ENCODE measurements at regions not wholly inside any gene's neighbourhood (a gene's known extent, or its start where the extent isn't known, plus 50 kb on each side); places are given as distances from the start of the nearest gene placed in this dataset.

DNA sequence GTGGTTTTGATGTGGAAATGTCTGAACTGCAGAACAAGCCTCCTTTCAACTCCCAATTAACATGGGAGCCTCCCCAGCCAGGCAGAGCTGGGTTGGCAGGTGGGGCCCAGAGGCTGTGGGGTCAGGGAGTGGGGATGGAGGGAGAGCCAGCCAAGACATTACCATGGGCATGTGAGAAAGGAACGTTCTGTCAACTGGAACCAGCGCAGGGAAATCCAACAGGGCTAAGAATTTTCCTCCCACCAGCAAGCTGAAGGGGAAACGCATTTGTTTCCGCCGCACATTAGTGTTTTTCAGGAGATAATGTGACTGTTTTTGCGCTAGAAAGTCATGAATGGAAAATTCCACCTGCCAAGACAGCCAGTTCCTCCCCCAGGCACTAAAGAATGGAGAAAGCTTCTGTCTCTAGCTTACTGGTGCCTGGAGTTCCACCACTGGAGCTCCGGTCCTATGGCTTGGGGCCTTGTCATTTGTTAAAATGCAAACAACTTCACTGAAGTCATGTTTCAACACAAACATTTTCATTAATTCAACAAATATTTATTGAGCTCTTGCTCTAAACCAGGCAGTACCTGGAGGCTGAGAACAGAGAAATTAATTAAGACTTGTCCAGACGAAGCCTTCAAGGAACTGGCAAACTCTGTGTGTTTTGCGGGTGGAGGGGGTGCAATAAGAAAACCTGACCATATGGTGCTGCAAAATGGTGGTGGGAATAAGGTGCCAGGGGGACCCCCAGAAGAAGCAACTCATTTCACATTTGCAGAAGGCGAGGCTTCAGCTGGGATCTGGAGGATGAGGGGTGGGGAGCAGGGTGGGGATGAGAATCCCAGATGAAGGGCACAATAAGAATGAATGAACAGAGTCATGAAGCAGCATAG is 305.1 kb downstream of the MATN1 start:
- no peaks in the 10 kb centered on the region; the same call in 2 of the 3 replicates for H3K9me3 ChIP-seq (replicated peaks; ENCODE audit: control insufficient read depth, insufficient read depth, low read length)
- ATAC-seq: no peak
- DNase-seq (ENCODE audit: low read depth, low spot score): no peak
- no peaks in the 10 kb centered on the region for H3K36me3 ChIP-seq (ENCODE audit: control insufficient read depth in 2 of 2, insufficient read depth in 2 of 2, low read length in 1 of 2)
- no peak overlapping the region for H2AFZ ChIP-seq (ENCODE audit: control insufficient read depth, low read depth, low read length)
- H3K4me1 ChIP-seq (ENCODE audit: control insufficient read depth, insufficient read depth, low read length): no peaks in the 10 kb centered on the region
- H3K27ac ChIP-seq (ENCODE audit: control insufficient read depth, insufficient read depth): no peak overlapping the region
- TF ChIP-seq ZBED1 (IDR thresholded peaks at IDR 0.05; ENCODE audit: borderline replicate concordance) (no peak), TBL1XR1 (IDR thresholded peaks at IDR 0.05; ENCODE audit: low read depth, low read length) (no peak), EED (IDR thresholded peaks at IDR 0.05; ENCODE audit: low read depth) (no peak), RB1 (IDR thresholded peaks at IDR 0.05; ENCODE audit: borderline replicate concordance) (no peak), NRF1 (conservative IDR thresholded peaks at IDR 0.05; ENCODE audit: low read depth, low read length) (no peak), BHLHE40 (IDR thresholded peaks at IDR 0.05; ENCODE audit: borderline replicate concordance in 1 of 2, low read depth in 2 of 2, low read length in 1 of 2) (no peak), ZNF207 (IDR thresholded peaks at IDR 0.05; ENCODE audit: borderline replicate concordance) (no peak), ZNF622 (IDR thresholded peaks at IDR 0.05) (no peak), BACH1 (IDR thresholded peaks at IDR 0.05; ENCODE audit: borderline replicate concordance) (no peak), ELK1 (IDR thresholded peaks at IDR 0.05; ENCODE audit: low read depth, low read length) (no peak), CHD1 (IDR thresholded peaks at IDR 0.05; ENCODE audit: low read depth, low read length) (no peak), RCOR1 (conservative IDR thresholded peaks at IDR 0.05; ENCODE audit: low read depth, low read length) (no peak), HDGF (IDR thresholded peaks at IDR 0.05) (no peak), SUZ12 (IDR thresholded peaks at IDR 0.05; ENCODE audit: unreplicated experiment) (no peak), HSF1 (IDR thresholded peaks at IDR 0.05; ENCODE audit: low read depth, low read length) (no peak), BRCA1 (IDR thresholded peaks at IDR 0.05; ENCODE audit: low read depth, low read length) (no peak), ZNF274 (IDR thresholded peaks at IDR 0.05; ENCODE audit: insufficient read depth, insufficient read length) (no peak)
- TF ChIP-seq, protein P1, sequence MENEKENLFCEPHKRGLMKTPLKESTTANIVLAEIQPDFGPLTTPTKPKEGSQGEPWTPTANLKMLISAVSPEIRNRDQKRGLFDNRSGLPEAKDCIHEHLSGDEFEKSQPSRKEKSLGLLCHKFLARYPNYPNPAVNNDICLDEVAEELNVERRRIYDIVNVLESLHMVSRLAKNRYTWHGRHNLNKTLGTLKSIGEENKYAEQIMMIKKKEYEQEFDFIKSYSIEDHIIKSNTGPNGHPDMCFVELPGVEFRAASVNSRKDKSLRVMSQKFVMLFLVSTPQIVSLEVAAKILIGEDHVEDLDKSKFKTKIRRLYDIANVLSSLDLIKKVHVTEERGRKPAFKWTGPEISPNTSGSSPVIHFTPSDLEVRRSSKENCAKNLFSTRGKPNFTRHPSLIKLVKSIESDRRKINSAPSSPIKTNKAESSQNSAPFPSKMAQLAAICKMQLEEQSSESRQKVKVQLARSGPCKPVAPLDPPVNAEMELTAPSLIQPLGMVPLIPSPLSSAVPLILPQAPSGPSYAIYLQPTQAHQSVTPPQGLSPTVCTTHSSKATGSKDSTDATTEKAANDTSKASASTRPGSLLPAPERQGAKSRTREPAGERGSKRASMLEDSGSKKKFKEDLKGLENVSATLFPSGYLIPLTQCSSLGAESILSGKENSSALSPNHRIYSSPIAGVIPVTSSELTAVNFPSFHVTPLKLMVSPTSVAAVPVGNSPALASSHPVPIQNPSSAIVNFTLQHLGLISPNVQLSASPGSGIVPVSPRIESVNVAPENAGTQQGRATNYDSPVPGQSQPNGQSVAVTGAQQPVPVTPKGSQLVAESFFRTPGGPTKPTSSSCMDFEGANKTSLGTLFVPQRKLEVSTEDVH (IDR thresholded peaks at IDR 0.05; ENCODE audit: low read depth, partially characterized antibody): no peak
- no peak overlapping the region for H3K4me2 ChIP-seq (ENCODE audit: control insufficient read depth, insufficient read depth)
- no peaks in the 10 kb centered on the region for H3K79me2 ChIP-seq (ENCODE audit: control insufficient read depth, insufficient read depth, low read length)
- WGBS (ENCODE audit: insufficient coverage, insufficient replicate concordance, low lambda C conversion rate, missing lambda C conversion rate): 32% methylated on average over 9 of the region's 10 CpGs
- FAIRE-seq: no peak
- POLR2A ChIA-PET: no interaction called here
- RAD21 ChIA-PET (ENCODE audit: unreplicated experiment): no interaction called here
- CTCF ChIA-PET: interaction anchor here (1.2 kb wide), 1 partner anchor 38 kb away, joined by 3 read pairs; no protein-coding TSS in a partner anchor
- intact Hi-C loops (cut with micrococcal nuclease; ENCODE audit: unreplicated experiment): no loop called here
- SMC1A ChIA-PET (ENCODE audit: uncharacterized antibody, unreplicated experiment): no interaction called here
- no peak overlapping the region for H3K9ac ChIP-seq (ENCODE audit: control insufficient read depth, insufficient read depth, low read length)
- no peak overlapping the region for H3K4me3 ChIP-seq
- no peaks in the 10 kb centered on the region for H4K20me1 ChIP-seq (ENCODE audit: control insufficient read depth, insufficient read depth)
- in situ Hi-C loops (cut with MboI): no loop called here
- no peaks in the 10 kb centered on the region; a peak in 1 of 4 replicates for H3K27me3 ChIP-seq (replicated peaks in 1 of 2; ENCODE audit: control insufficient read depth in 2 of 2, insufficient read depth in 2 of 2, low read length in 1 of 2)
- BruUV-seq (replicated peaks): no TSS peak
